ENCODE measurements at regions not wholly inside any gene's neighbourhood (a gene's known extent, or its start where the extent isn't known, plus 50 kb on each side); places are given as distances from the start of the nearest gene placed in this dataset.
"Not testable (repeated sequence)": the region's sequence is repeated elsewhere in the genome, so short reads cannot be mapped to it uniquely, and the experiment has no call there.

DNA sequence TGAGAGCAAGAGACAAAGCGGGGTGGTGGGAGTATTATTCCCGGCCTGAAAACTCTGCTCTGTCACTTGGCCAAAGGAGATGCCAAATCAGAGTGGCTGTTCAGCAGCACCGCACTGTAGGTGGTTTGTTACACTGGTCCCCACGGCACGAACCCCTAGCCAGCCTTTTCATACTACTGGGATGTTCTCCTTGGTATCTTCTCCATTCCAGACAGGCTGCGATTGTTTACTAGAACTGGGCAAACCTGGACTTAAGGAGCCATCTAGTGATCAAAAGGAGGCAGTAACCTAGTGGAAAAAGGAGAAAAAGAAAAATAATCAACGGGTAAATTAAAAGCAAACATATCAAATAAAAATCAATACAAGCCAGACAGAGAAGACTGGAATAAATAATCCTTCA lies 58.9 kb upstream of the TMTC2 start:
- Histone ChIP-seq H3K4me2 (ENCODE audit: low read length) (no peak overlapping the region), H3K27ac (ENCODE audit: low read depth, low read length) (no peak overlapping the region), H3K4me3 (replicated peaks in 1 of 2; ENCODE audit: low read depth in 1 of 2, low read length in 2 of 2) (no peak overlapping the region), H3K9ac (ENCODE audit: low read length) (no peak overlapping the region), H3K9me2 (ENCODE audit: insufficient read depth) (no peaks in the 10 kb centered on the region), H3K27me3 (ENCODE audit: insufficient read depth, low read length) (no peaks in the 10 kb centered on the region), H3K4me1 (ENCODE audit: control insufficient read depth in 1 of 2, insufficient read depth in 2 of 2, low read length in 2 of 2) (no peaks in the 10 kb centered on the region), H4K20me1 (ENCODE audit: insufficient read depth) (no peaks in the 10 kb centered on the region), H3K36me3 (ENCODE audit: control insufficient read depth in 1 of 2, insufficient read depth in 2 of 2, low read length in 2 of 2) (no peaks in the 10 kb centered on the region), H3K79me2 (ENCODE audit: insufficient read depth, low read length) (no peaks in the 10 kb centered on the region), H3K9me3 (ENCODE audit: control insufficient read depth in 1 of 2, insufficient read depth in 1 of 2, low read depth in 1 of 2, low read length in 2 of 2) (no peaks in the 10 kb centered on the region), H2AFZ (ENCODE audit: low read depth, low read length, poor library complexity, severe bottlenecking) (no peak overlapping the region)
- RAD21 ChIA-PET (ENCODE audit: low non-redundant PET in 1 of 2, low total read pairs in 2 of 2, uncharacterized antibody in 2 of 2, unreplicated experiment in 2 of 2) = no interaction called here
- POLR2A ChIA-PET = no interaction called here
- intact Hi-C loops (cut with micrococcal nuclease) = loop anchor here (2.0 to 10.0 kb wide), 4 partner anchors 100 to 983 kb away; partner anchors contain the start of genes CCDC59 and METTL25
- no TSS peak for BruUV-seq (replicated peaks)
- TF ChIP-seq SRF (IDR thresholded peaks at IDR 0.05; ENCODE audit: low read depth) (no peak), MAX (IDR thresholded peaks at IDR 0.05) (no peak), CTCF (IDR thresholded peaks at IDR 0.05 in 2 of 3, conservative IDR thresholded peaks at IDR 0.05 in 1 of 3; ENCODE audit: borderline replicate concordance in 1 of 3, insufficient read depth in 1 of 3, low read depth in 2 of 3, low read length in 2 of 3) (peak; percentile 56 to 62 (median 62); a peak in 5 of 6 replicates), SIN3A (IDR thresholded peaks at IDR 0.05; ENCODE audit: low read depth) (no peak), ATF3 (IDR thresholded peaks at IDR 0.05) (no peak), CEBPB (IDR thresholded peaks at IDR 0.05; ENCODE audit: low read depth) (no peak), RAD21 (IDR thresholded peaks at IDR 0.05; ENCODE audit: low read depth) (peak; percentile 87), ELF1 (IDR thresholded peaks at IDR 0.05; ENCODE audit: borderline replicate concordance, low read depth) (no peak), JUND (IDR thresholded peaks at IDR 0.05) (no peak), POLR2AphosphoS5 (IDR thresholded peaks at IDR 0.05; ENCODE audit: low read depth, low read length) (no peak)
- TF ChIP-seq, protein P1, sequence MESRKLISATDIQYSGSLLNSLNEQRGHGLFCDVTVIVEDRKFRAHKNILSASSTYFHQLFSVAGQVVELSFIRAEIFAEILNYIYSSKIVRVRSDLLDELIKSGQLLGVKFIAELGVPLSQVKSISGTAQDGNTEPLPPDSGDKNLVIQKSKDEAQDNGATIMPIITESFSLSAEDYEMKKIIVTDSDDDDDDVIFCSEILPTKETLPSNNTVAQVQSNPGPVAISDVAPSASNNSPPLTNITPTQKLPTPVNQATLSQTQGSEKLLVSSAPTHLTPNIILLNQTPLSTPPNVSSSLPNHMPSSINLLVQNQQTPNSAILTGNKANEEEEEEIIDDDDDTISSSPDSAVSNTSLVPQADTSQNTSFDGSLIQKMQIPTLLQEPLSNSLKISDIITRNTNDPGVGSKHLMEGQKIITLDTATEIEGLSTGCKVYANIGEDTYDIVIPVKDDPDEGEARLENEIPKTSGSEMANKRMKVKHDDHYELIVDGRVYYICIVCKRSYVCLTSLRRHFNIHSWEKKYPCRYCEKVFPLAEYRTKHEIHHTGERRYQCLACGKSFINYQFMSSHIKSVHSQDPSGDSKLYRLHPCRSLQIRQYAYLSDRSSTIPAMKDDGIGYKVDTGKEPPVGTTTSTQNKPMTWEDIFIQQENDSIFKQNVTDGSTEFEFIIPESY (IDR thresholded peaks at IDR 0.05; ENCODE audit: extremely low read depth, insufficient replicate concordance, low read length) = no peak
- CTCF ChIA-PET = no interaction called here
- peak; percentile 82 for ATAC-seq
- DNase-seq (ENCODE audit: low read depth, low spot score) = peak; percentile 26

DNA sequence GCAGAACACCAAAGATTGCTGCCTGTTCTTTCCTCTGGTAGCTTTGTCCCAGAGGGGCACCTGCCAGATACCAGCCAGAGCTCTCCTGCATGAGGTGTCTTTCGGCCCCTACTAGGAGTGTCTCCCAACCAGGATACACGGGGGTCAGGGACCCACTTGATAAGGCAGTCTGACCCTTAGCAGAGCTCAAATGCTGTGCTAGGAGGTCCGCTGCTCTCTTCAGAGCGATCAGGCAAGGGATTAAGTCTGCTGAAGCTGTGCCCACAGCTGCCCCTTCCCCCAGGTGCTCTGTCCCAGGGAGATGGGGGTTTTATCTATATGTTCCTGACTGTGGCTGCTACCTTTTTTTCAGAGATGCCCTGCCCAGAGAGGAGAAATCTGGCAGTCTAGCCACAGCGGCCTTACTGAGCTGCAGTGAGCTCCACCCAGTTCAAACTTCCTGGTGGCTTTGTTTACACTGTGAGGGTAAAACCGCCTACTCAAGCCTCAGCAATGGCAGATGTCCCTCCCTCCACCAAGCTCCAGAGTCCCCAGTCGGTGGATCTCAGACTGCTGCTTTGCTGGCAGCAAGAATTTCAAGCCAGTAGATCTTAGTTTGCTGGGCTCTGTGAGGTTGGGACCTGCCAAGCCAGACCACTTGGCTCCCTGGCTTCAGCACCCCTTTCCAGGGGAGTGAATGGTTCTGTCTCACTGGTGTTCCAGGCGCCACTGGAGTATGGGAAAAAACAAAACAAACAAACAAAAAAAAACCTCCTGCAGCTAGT lies 52.0 kb upstream of the TMTC2 start:
- BruUV-seq (replicated peaks); ATAC-seq; intact Hi-C loops (cut with micrococcal nuclease); RAD21 ChIA-PET (ENCODE audit: low non-redundant PET in 1 of 2, low total read pairs in 2 of 2, uncharacterized antibody in 2 of 2, unreplicated experiment in 2 of 2); DNase-seq (ENCODE audit: low read depth, low spot score); H3K9me2 ChIP-seq (ENCODE audit: insufficient read depth); H3K4me3 ChIP-seq (replicated peaks in 1 of 2; ENCODE audit: low read depth in 1 of 2, low read length in 2 of 2); H3K79me2 ChIP-seq (ENCODE audit: insufficient read depth, low read length); H4K20me1 ChIP-seq (ENCODE audit: insufficient read depth); H3K9ac ChIP-seq (ENCODE audit: low read length); H3K9me3 ChIP-seq (ENCODE audit: control insufficient read depth in 1 of 2, insufficient read depth in 1 of 2, low read depth in 1 of 2, low read length in 2 of 2); H3K27ac ChIP-seq (ENCODE audit: low read depth, low read length); POLR2A ChIA-PET; H3K4me2 ChIP-seq (ENCODE audit: low read length); H2AFZ ChIP-seq (ENCODE audit: low read depth, low read length, poor library complexity, severe bottlenecking); H3K27me3 ChIP-seq (ENCODE audit: insufficient read depth, low read length); H3K36me3 ChIP-seq (ENCODE audit: control insufficient read depth in 1 of 2, insufficient read depth in 2 of 2, low read length in 2 of 2); CTCF ChIA-PET; H3K4me1 ChIP-seq (ENCODE audit: control insufficient read depth in 1 of 2, insufficient read depth in 2 of 2, low read length in 2 of 2): not testable (repeated sequence)
